Heart left ventricle (tissue), 16 donors: ENCODE measurements at regions not wholly inside any gene's neighbourhood (a gene's known extent, or its start where the extent isn't known, plus 50 kb on each side); places are given as distances from the start of the nearest gene placed in this dataset.

Experiments used
- ATAC-seq, 4 donors: fragments of 200-7000 bp; cut with Tn5 transposase; one replicate each; pipeline ENCODE4 v1.9.1; 2020 to 2022; ENCODE audit warnings: moderate library complexity in 4 of 4, mild to moderate bottlenecking in 3 of 4, moderate number of reproducible peaks in 1 of 4
- DNase-seq, 5 donors: peaks; one replicate each; pipeline ENCODE4 v3.0.0-alpha.2; 2020
- H3K27ac ChIP-seq, 12 donors: fragments of 200-600 bp; sonication (generic) in 4 of 12; one replicate each; pipeline versions ENCODE4 v1.5.0 to v1.8.0; 2016 to 2022; ENCODE audit warnings: mild to moderate bottlenecking in 2 of 12
- H3K27me3 ChIP-seq, 9 donors: fragments of 200-600 bp; sonication (generic) in 2 of 9; one replicate each; pipeline versions ENCODE4 v1.5.1 to v1.8.0; 2016 to 2022; ENCODE audit warnings: mild to moderate bottlenecking in 3 of 9
- H3K36me3 ChIP-seq, 9 donors: fragments of 200-600 bp; sonication (generic) in 2 of 9; one replicate each; pipeline versions ENCODE4 v1.5.0 to v1.8.0; 2018 to 2022; ENCODE audit warnings: mild to moderate bottlenecking in 2 of 9
- H3K4me1 ChIP-seq, 12 donors: fragments of 200-600 bp; sonication (generic) in 4 of 12; one replicate each; pipeline versions ENCODE4 v1.5.0 to v1.8.0; 2016 to 2022; ENCODE audit warnings: mild to moderate bottlenecking in 3 of 12
- H3K4me3 ChIP-seq, 12 donors: fragments of 200-600 bp; sonication (generic) in 4 of 12; one replicate each; pipeline versions ENCODE4 v1.5.0 to v1.8.0; 2017 to 2022; ENCODE audit warnings: mild to moderate bottlenecking in 9 of 12, moderate library complexity in 4 of 12
- H3K9me3 ChIP-seq, 12 donors: fragments of 200-600 bp; sonication (generic) in 4 of 12; one replicate each; pipeline versions ENCODE4 v1.5.0 to v1.8.0; 2016 to 2022; ENCODE audit warnings: mild to moderate bottlenecking in 1 of 12
- CTCF ChIP-seq, 12 donors: fragments of 200-600 bp; sonication (generic) in 4 of 12; IDR thresholded peaks; one replicate each; pipeline versions ENCODE4 v1.5.0 to v1.8.0; 2018 to 2022; ENCODE audit warnings: antibody characterized with exemption in 12 of 12, mild to moderate bottlenecking in 5 of 12
- POLR2A ChIP-seq, 2 donors: fragments of 450-650 bp; IDR thresholded peaks; one replicate each; pipeline ENCODE4 v1.6.1; 2017; ENCODE audit warnings: antibody characterized with exemption in 2 of 2, mild to moderate bottlenecking in 2 of 2, moderate library complexity in 2 of 2
- WGBS, 4 donors: extraction: QIAGEN DNeasy Blood & Tissue Kit in 2 of 4; methylation state at CpG; one replicate each; pipeline versions ENCODE4 v1.1.5 to v1.1.7; 2013 to 2018; 5-methylcytosine and 5-hydroxymethylcytosine counted together
- intact Hi-C, 10 donors: fragments of 100-400 bp; cut with DNase I; formaldehyde crosslinking; loops; one replicate each; pipeline versions ENCODE4 v1.11.1 to v1.14.2; 2022
- donor health status: ischemic (EF 13 %, LVEDD 7.1; RV severe dilation, severe dysfunction).
- donor health status: healthy with polysubstance abuse.
- donor health status: DM: no; HTN: yes; CAD: no.
- donor health status: DM: no; HTN: no; CAD: no.
- donor health status: ischemic (EF 25% LVEDD 6.9; RV normal size, moderate dysfunction).
- donor health status: ischemic (EF 25% LVEDD 5.7; RV mildly dilated, moderate dysfunction).
- donor health status: healthy.
- donor health status: DM: yes; HTN: yes; CAD: no.
- donor health status: ischemic (EF 35%, LVEDD 5.7; RV mildly dilated, moderate dysfunction).
- donor health status: nonischemic (EF 11% LVEDD 7.7; RV severe dilation, severe dysfunction).
- donor health status: DM: yes; HTN: yes; CAD: no.
- donor health status: PGD.
- donor health status: ischemic (EF 29% LVEDD 5.4; RV normal size, mild dysfunction).
- donor health status: nonischemic (EF 23%, LVEDD 6.1; RV moderate dilation, normal function).

GRCh38 chr1:96544831-96545221 lies 176.8 kb upstream of the PTBP2 start:
- H3K36me3 ChIP-seq: no peaks in the 10 kb centered on the region
- no peaks in the 10 kb centered on the region for H3K27me3 ChIP-seq
- 89 to 100% (median 95%) methylated on average over 1 of the region's 1 CpG for WGBS, 4 donors
- intact Hi-C loops: loop anchor here in 1 of 10 donors (10.0 kb wide), 1 partner anchor 1510 kb away; no protein-coding TSS in a partner anchor
- no peak for TF ChIP-seq CTCF (IDR thresholded peaks at IDR 0.05)
- TF ChIP-seq POLR2A (IDR thresholded peaks at IDR 0.05): no peak
- H3K9me3 ChIP-seq: no peaks in the 10 kb centered on the region
- no peak for ATAC-seq
- DNase-seq: no peak
- H3K4me3 ChIP-seq: no peak overlapping the region
- no peak overlapping the region for H3K27ac ChIP-seq
- peaks cover 0 to 2% (median 0%) of the 10 kb centered on the region in 12 donors for H3K4me1 ChIP-seq

- no peak for ATAC-seq
Measured at GRCh38 chr1:96545935-96546656, 175.5 kb upstream of the PTBP2 start.

GRCh38 chr1:96550061-96550460 lies 171.5 kb upstream of the PTBP2 start:
- H3K27me3 ChIP-seq: no peaks in the 10 kb centered on the region
- H3K9me3 ChIP-seq: no peaks in the 10 kb centered on the region
- no peak overlapping the region for H3K4me3 ChIP-seq
- DNase-seq (no peak), ATAC-seq (no peak)
- no peaks in the 10 kb centered on the region for H3K36me3 ChIP-seq
- intact Hi-C loops: no loop called here
- no peak overlapping the region for H3K27ac ChIP-seq
- TF ChIP-seq POLR2A (IDR thresholded peaks at IDR 0.05): no peak
- no peak for TF ChIP-seq CTCF (IDR thresholded peaks at IDR 0.05)
- no peaks in the 10 kb centered on the region for H3K4me1 ChIP-seq

More at GRCh38 chr1:96545935-96546656, 175.5 kb upstream of the PTBP2 start:
- H3K27me3 ChIP-seq: no peaks in the 10 kb centered on the region
- intact Hi-C loops: loop anchor here in 1 of 10 donors (10.0 kb wide), 1 partner anchor 1509 kb away; no protein-coding TSS in a partner anchor
- no peak overlapping the region for H3K4me3 ChIP-seq
- TF ChIP-seq POLR2A (IDR thresholded peaks at IDR 0.05) (no peak), CTCF (IDR thresholded peaks at IDR 0.05) (no peak)
- H3K9me3 ChIP-seq: no peaks in the 10 kb centered on the region
- 81 to 86% (median 82%) methylated on average over 4 of the region's 4 CpGs for WGBS, 4 donors
- no peak for DNase-seq
- H3K4me1 ChIP-seq: no peaks in the 10 kb centered on the region
- H3K27ac ChIP-seq: no peak overlapping the region
- no peaks in the 10 kb centered on the region for H3K36me3 ChIP-seq

GRCh38 chr1:96552451-96552850 lies 169.1 kb upstream of the PTBP2 start:
- Histone ChIP-seq H3K27ac (no peak overlapping the region), H3K4me3 (no peak overlapping the region), H3K9me3 (no peaks in the 10 kb centered on the region), H3K27me3 (no peaks in the 10 kb centered on the region), H3K36me3 (no peaks in the 10 kb centered on the region), H3K4me1 (no peaks in the 10 kb centered on the region)
- TF ChIP-seq POLR2A (IDR thresholded peaks at IDR 0.05) (no peak), CTCF (IDR thresholded peaks at IDR 0.05) (no peak)
- DNase-seq: no peak
- no peak for ATAC-seq
- intact Hi-C loops: no loop called here
